H1 (cell line): ENCODE measurements at regions not wholly inside any gene's neighbourhood (a gene's known extent, or its start where the extent isn't known, plus 50 kb on each side); places are given as distances from the start of the nearest gene placed in this dataset.
"Not testable (repeated sequence)": the region's sequence is repeated elsewhere in the genome, so short reads cannot be mapped to it uniquely, and the experiment has no call there.

Experiments
- CTCF ChIA-PET: fragments of 300-600 bp; sonication (Branson Sonifier 250); formaldehyde crosslinking; loops from one replicate; lab custom pipeline; 2021; ENCODE audit not compliant: partially characterized antibody; lab: Charles Lee
- POLR2A ChIA-PET: fragments of 300-600 bp; sonication (Branson Sonifier 250); formaldehyde crosslinking; loops from one replicate; lab custom pipeline; 2021; ENCODE audit warnings: inconsistent platforms; ENCODE audit not compliant: partially characterized antibody; lab: Charles Lee
- DNase-seq, 2 experiments: peaks; one replicate each; pipeline versions ENCODE4 v3.0.0 to v3.0.0-alpha.2; 2010 to 2022; ENCODE audit warnings: low spot score in 2 of 2, low read depth in 1 of 2, mixed read lengths in 1 of 2
- FAIRE-seq: peaks from 2 replicates; lab custom pipeline; 2011; peaks lifted over from hg19 to GRCh38; lab: Jason Lieb, UNC
- H2AFZ ChIP-seq: 2 replicates; pipeline ENCODE4 v1.8.1; 2012; ENCODE audit warnings: low read length, inconsistent platforms
- H2AK5ac ChIP-seq: 2 replicates; pipeline ENCODE4 v1.6.1; 2013; ENCODE audit warnings: low read depth, low read length
- H2BK120ac ChIP-seq: replicated peaks from 2 replicates; pipeline ENCODE3; 2013; ENCODE audit warnings: low read depth, low read length, inconsistent platforms
- H2BK12ac ChIP-seq: 2 replicates; pipeline ENCODE4 v1.6.1; 2013; ENCODE audit warnings: low read depth, low read length
- H2BK15ac ChIP-seq: 2 replicates; pipeline ENCODE4 v1.6.1; 2013; ENCODE audit warnings: low read length
- H2BK20ac ChIP-seq: 2 replicates; pipeline ENCODE4 v1.6.1; 2013; ENCODE audit warnings: low read length
- H2BK5ac ChIP-seq: 2 replicates; pipeline ENCODE4 v1.6.1; 2013; ENCODE audit warnings: low read depth, low read length
- H3K14ac ChIP-seq: 2 replicates; pipeline ENCODE4 v1.6.1; 2013; ENCODE audit warnings: inconsistent platforms; ENCODE audit not compliant: insufficient read length
- H3K18ac ChIP-seq: 2 replicates; pipeline ENCODE4 v1.6.1; 2013; ENCODE audit warnings: low read length; ENCODE audit errors: extremely low read depth
- H3K23ac ChIP-seq: 2 replicates; pipeline ENCODE4 v1.6.1; 2013; ENCODE audit warnings: inconsistent platforms; ENCODE audit not compliant: insufficient read length
- H3K23me2 ChIP-seq: 2 replicates; pipeline ENCODE4 v1.6.1; 2013; ENCODE audit warnings: low read depth, low read length
- H3K27ac ChIP-seq: 2 replicates; pipeline ENCODE4 v1.6.1; 2011; ENCODE audit warnings: low read depth, low read length, inconsistent platforms
- H3K27me3 ChIP-seq, 4 experiments: replicated peaks in 1 of 4; 1 replicate in 1 of 4; 2 replicates in 3 of 4; pipeline versions ENCODE4 v1.6.1 to v1.8.1; 2011 to 2013; ENCODE audit warnings: low read length in 3 of 4, mild to moderate bottlenecking in 3 of 4, inconsistent platforms in 2 of 4, mixed read lengths in 2 of 4, moderate library complexity in 1 of 4; ENCODE audit not compliant: control insufficient read depth in 3 of 4, insufficient read depth in 3 of 4; ENCODE audit errors: extremely low read depth in 1 of 4
- H3K36me3 ChIP-seq, 4 experiments: 2 replicates each; pipeline versions ENCODE4 v1.6.1 to v1.8.1; 2011 to 2013; ENCODE audit warnings: mild to moderate bottlenecking in 4 of 4, low read length in 3 of 4, moderate library complexity in 2 of 4, control low read depth in 1 of 4, inconsistent platforms in 1 of 4; ENCODE audit not compliant: insufficient read depth in 4 of 4, control insufficient read depth in 2 of 4
- H3K4ac ChIP-seq: replicated peaks from 2 replicates; pipeline ENCODE3; 2013; ENCODE audit warnings: low read length, low read depth, mixed read lengths, inconsistent platforms; ENCODE audit not compliant: insufficient read length
- H3K4me1 ChIP-seq, 4 experiments: replicated peaks in 1 of 4; 1 replicate in 1 of 4; 2 replicates in 3 of 4; pipeline versions ENCODE4 v1.6.1 to v1.8.1; 2011 to 2013; ENCODE audit warnings: low read length in 3 of 4, inconsistent platforms in 2 of 4, mixed read lengths in 1 of 4; ENCODE audit not compliant: insufficient read depth in 4 of 4, control insufficient read depth in 3 of 4
- H3K4me2 ChIP-seq, 2 experiments: 2 replicates each; pipeline versions ENCODE4 v1.6.1 to v1.8.1; 2011 to 2013; ENCODE audit warnings: low read depth in 2 of 2, low read length in 2 of 2, control low read depth in 1 of 2, inconsistent platforms in 1 of 2, mild to moderate bottlenecking in 1 of 2; ENCODE audit not compliant: insufficient read depth in 1 of 2
- H3K4me3 ChIP-seq, 4 experiments: fragments of 200-600, 300-600 bp in 1 of 4; sonication (generic), shearing (Covaris generic), sonication (Bioruptor Twin) in 1 of 4; 2 replicates each; pipeline versions ENCODE4 v1.5.1 to v1.8.1; 2011 to 2016; ENCODE audit warnings: low read length in 4 of 4, low read depth in 3 of 4, control low read depth in 2 of 4, inconsistent platforms in 2 of 4, mild to moderate bottlenecking in 2 of 4, mixed read lengths in 1 of 4, moderate library complexity in 1 of 4; ENCODE audit not compliant: insufficient read depth in 2 of 4; ENCODE audit errors: extremely low read depth in 1 of 4
- H3K56ac ChIP-seq: replicated peaks from 2 replicates; pipeline ENCODE3; 2013; ENCODE audit warnings: low read depth, mild to moderate bottlenecking, mixed read lengths, low read length, inconsistent platforms; ENCODE audit not compliant: insufficient read length
- H3K79me1 ChIP-seq: 2 replicates; pipeline ENCODE4 v1.6.1; 2013; ENCODE audit warnings: low read depth, low read length, control low read depth
- H3K79me2 ChIP-seq, 2 experiments: 2 replicates each; pipeline versions ENCODE4 v1.6.1 to v1.8.1; 2012 to 2013; ENCODE audit warnings: low read length in 2 of 2, mild to moderate bottlenecking in 2 of 2, inconsistent platforms in 1 of 2; ENCODE audit not compliant: insufficient read depth in 2 of 2, control insufficient read depth in 1 of 2
- H3K9ac ChIP-seq, 4 experiments: replicated peaks in 1 of 4; 1 replicate in 1 of 4; 2 replicates in 3 of 4; pipeline versions ENCODE4 v1.6.1 to v1.8.1; 2011 to 2013; ENCODE audit warnings: low read depth in 3 of 4, low read length in 3 of 4, control low read depth in 2 of 4, mild to moderate bottlenecking in 2 of 4, moderate library complexity in 2 of 4, inconsistent platforms in 1 of 4; ENCODE audit errors: extremely low read depth in 1 of 4
- H3K9me3 ChIP-seq, 2 experiments: 2 replicates each; pipeline versions ENCODE4 v1.6.1 to v1.8.1; 2012 to 2013; ENCODE audit warnings: mild to moderate bottlenecking in 2 of 2, moderate library complexity in 2 of 2, control low read depth in 1 of 2, inconsistent platforms in 1 of 2, low read depth in 1 of 2, low read length in 1 of 2, mixed read lengths in 1 of 2; ENCODE audit not compliant: insufficient read depth in 2 of 2
- H4K20me1 ChIP-seq, 2 experiments: replicated peaks in 1 of 2; 2 replicates each; pipeline versions ENCODE3 to v1.8.1; 2011 to 2013; ENCODE audit warnings: inconsistent platforms in 2 of 2, low read length in 2 of 2, mild to moderate bottlenecking in 1 of 2; ENCODE audit not compliant: insufficient read depth in 2 of 2, control insufficient read depth in 1 of 2
- H4K5ac ChIP-seq: 2 replicates; pipeline ENCODE4 v1.6.1; 2013; ENCODE audit warnings: low read length, low read depth, mixed read lengths, inconsistent platforms; ENCODE audit not compliant: insufficient read length
- H4K8ac ChIP-seq: 2 replicates; pipeline ENCODE4 v1.8.0; 2013; ENCODE audit warnings: mild to moderate bottlenecking, moderate library complexity, low read length, inconsistent platforms; ENCODE audit not compliant: insufficient read depth; ENCODE audit errors: extremely low read depth
- H4K91ac ChIP-seq: replicated peaks from 2 replicates; pipeline ENCODE3; 2013; ENCODE audit warnings: low read length, mixed read lengths, inconsistent platforms; ENCODE audit not compliant: insufficient read length
- WGBS, 2 experiments: shearing (Covaris generic) in 1 of 2; methylation state at CpG; one replicate each; pipeline versions ENCODE4 v1.1.6 to v1.1.7; 2013 to 2015; ENCODE audit warnings: low lambda C conversion rate in 2 of 2, mixed read lengths in 2 of 2, inconsistent platforms in 1 of 2, low coverage in 1 of 2, missing lambda C conversion rate in 1 of 2; ENCODE audit not compliant: insufficient replicate concordance in 2 of 2, insufficient coverage in 1 of 2, insufficient read length in 1 of 2; ENCODE audit errors: extremely low coverage in 1 of 2, missing lambda C conversion rate in 1 of 2; 5-methylcytosine and 5-hydroxymethylcytosine counted together

DNA sequence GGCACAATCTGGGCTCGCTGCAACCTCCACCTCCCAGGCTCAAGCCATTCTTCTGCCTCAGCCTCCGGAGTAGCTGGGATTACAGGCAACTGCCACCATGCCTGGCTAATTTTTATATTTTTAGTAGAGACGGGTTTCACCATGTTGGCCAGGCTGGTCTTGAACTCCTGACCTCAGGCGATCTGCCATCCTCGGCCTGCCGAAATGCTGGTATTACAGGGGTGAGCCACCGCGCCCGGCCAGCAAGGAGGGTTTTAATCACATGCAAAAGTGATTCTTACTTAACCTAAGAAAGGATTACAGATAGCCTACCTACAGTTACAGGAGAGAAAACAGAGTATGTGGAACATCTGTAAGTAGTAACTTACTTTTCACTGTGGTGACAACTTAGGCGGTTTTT lies 163.4 kb downstream of the VGLL3 start:
- H3K4ac ChIP-seq, CTCF ChIA-PET, H3K4me1 ChIP-seq, H3K27me3 ChIP-seq, H2BK12ac ChIP-seq, H3K23me2 ChIP-seq, H3K9ac ChIP-seq, FAIRE-seq, H4K8ac ChIP-seq, H3K18ac ChIP-seq, H3K9me3 ChIP-seq, H2BK120ac ChIP-seq, H3K27ac ChIP-seq, H3K23ac ChIP-seq, H2AFZ ChIP-seq, H2BK20ac ChIP-seq, H2BK15ac ChIP-seq, H2BK5ac ChIP-seq, H2AK5ac ChIP-seq, POLR2A ChIA-PET, DNase-seq, H3K4me2 ChIP-seq, H3K79me1 ChIP-seq, H4K91ac ChIP-seq, H3K14ac ChIP-seq, H4K20me1 ChIP-seq, H3K79me2 ChIP-seq, H4K5ac ChIP-seq, H3K36me3 ChIP-seq, H3K4me3 ChIP-seq, H3K56ac ChIP-seq: not testable (repeated sequence)
- 96% methylated on average over 10 of the region's 10 CpGs; no CpG with 5 or more reads in 1 of the 2 experiments for WGBS, 2 experiments
